Tibial artery (tissue), 4 donors: ENCODE measurements at regions not wholly inside any gene's neighbourhood (a gene's known extent, or its start where the extent isn't known, plus 50 kb on each side); places are given as distances from the start of the nearest gene placed in this dataset.

ENCODE experiments used
- DNase-seq, 2 donors: peaks; one replicate each; pipeline ENCODE4 v3.0.0-alpha.2; 2019
- H3K27ac ChIP-seq, 2 donors: fragments of 200-600 bp; sonication (generic) in 1 of 2; 1 replicate in 1 of 2; 2 replicates in 1 of 2; pipeline ENCODE4 v1.5.1; 2018 to 2019; ENCODE audit warnings: mild to moderate bottlenecking in 1 of 2
- H3K27me3 ChIP-seq, 2 donors: fragments of 200-600 bp; sonication (generic) in 1 of 2; one replicate each; pipeline versions ENCODE4 v1.5.1 to v1.6.0; 2016 to 2019
- H3K36me3 ChIP-seq, 3 donors: fragments of 200-600 bp; sonication (generic) in 2 of 3; one replicate each; pipeline ENCODE4 v1.5.1; 2016 to 2019; ENCODE audit warnings: mild to moderate bottlenecking in 2 of 3
- H3K4me1 ChIP-seq, 4 donors: fragments of 200-600 bp; sonication (generic) in 2 of 4; 1 replicate in 3 of 4; 2 replicates in 1 of 4; pipeline ENCODE4 v1.5.1; 2016 to 2019
- H3K4me3 ChIP-seq, 2 donors: fragments of 200-600 bp; sonication (generic) in 1 of 2; 1 replicate in 1 of 2; 2 replicates in 1 of 2; pipeline ENCODE4 v1.5.1; 2018 to 2019; ENCODE audit warnings: mild to moderate bottlenecking in 2 of 2
- H3K9me3 ChIP-seq, 3 donors: fragments of 200-600 bp; sonication (generic) in 1 of 3; one replicate each; pipeline ENCODE4 v1.5.1; 2016 to 2019
- CTCF ChIP-seq, 2 experiments: fragments of 200-600 bp in 1 of 2; fragments of 450-650 bp in 1 of 2; IDR thresholded peaks; one replicate each; pipeline ENCODE4 v1.5.1; 2017 to 2019; ENCODE audit warnings: antibody characterized with exemption in 2 of 2, mild to moderate bottlenecking in 1 of 2, moderate library complexity in 1 of 2
- intact Hi-C: fragments of 100-400 bp; cut with DNase I; formaldehyde crosslinking; loops from one replicate; pipeline ENCODE4 v1.15.0; 2023; ENCODE audit warnings: low total_unique reads

GRCh38 chr1:56329970-56330369 lies 249.4 kb downstream of the PLPP3 start:
- no peaks in the 10 kb centered on the region for H3K27me3 ChIP-seq
- H3K4me3 ChIP-seq = no peak overlapping the region
- H3K36me3 ChIP-seq = no peaks in the 10 kb centered on the region
- no peak for TF ChIP-seq CTCF (IDR thresholded peaks at IDR 0.05)
- no peaks in the 10 kb centered on the region for H3K9me3 ChIP-seq
- no peak overlapping the region for H3K27ac ChIP-seq
- no peak for DNase-seq
- intact Hi-C loops = no loop called here
- H3K4me1 ChIP-seq = peaks cover 0 to 8% (median 0%) of the 10 kb centered on the region in 4 donors

GRCh38 chr1:56327195-56327594 lies 252.2 kb downstream of the PLPP3 start:
- intact Hi-C loops = no loop called here
- Histone ChIP-seq H3K27ac (no peak overlapping the region), H3K4me3 (no peak overlapping the region), H3K27me3 (no peaks in the 10 kb centered on the region), H3K4me1 (peaks cover 0 to 8% (median 0%) of the 10 kb centered on the region in 4 donors), H3K36me3 (no peaks in the 10 kb centered on the region), H3K9me3 (no peaks in the 10 kb centered on the region)
- no peak for TF ChIP-seq CTCF (IDR thresholded peaks at IDR 0.05)
- DNase-seq = no peak

- intact Hi-C loops = no loop called here
- no peak for TF ChIP-seq CTCF (IDR thresholded peaks at IDR 0.05)
- DNase-seq = no peak
Measured at GRCh38 chr1:56326056-56326455, 253.3 kb downstream of the PLPP3 start.

GRCh38 chr1:56324504-56324903 lies 254.9 kb downstream of the PLPP3 start:
- DNase-seq = no peak
- no peak for TF ChIP-seq CTCF (IDR thresholded peaks at IDR 0.05)
- H3K4me1 ChIP-seq = peaks cover 0 to 19% (median 2%) of the 10 kb centered on the region in 4 donors
- H3K27me3 ChIP-seq = no peaks in the 10 kb centered on the region
- no peak overlapping the region for H3K27ac ChIP-seq
- H3K9me3 ChIP-seq = no peaks in the 10 kb centered on the region
- H3K4me3 ChIP-seq = no peak overlapping the region
- intact Hi-C loops = no loop called here
- H3K36me3 ChIP-seq = no peaks in the 10 kb centered on the region

More at GRCh38 chr1:56326056-56326455, 253.3 kb downstream of the PLPP3 start:
- no peaks in the 10 kb centered on the region for H3K36me3 ChIP-seq
- no peak overlapping the region for H3K4me3 ChIP-seq
- no peaks in the 10 kb centered on the region for H3K27me3 ChIP-seq
- no peaks in the 10 kb centered on the region for H3K9me3 ChIP-seq
- peaks cover 0 to 9% (median 0%) of the 10 kb centered on the region in 4 donors for H3K4me1 ChIP-seq
- no peak overlapping the region for H3K27ac ChIP-seq

- no peak for DNase-seq
- intact Hi-C loops = no loop called here
- H3K27ac ChIP-seq = no peak overlapping the region
- H3K4me3 ChIP-seq = no peak overlapping the region
- H3K36me3 ChIP-seq = no peaks in the 10 kb centered on the region
- no peak for TF ChIP-seq CTCF (IDR thresholded peaks at IDR 0.05)
- H3K27me3 ChIP-seq = no peaks in the 10 kb centered on the region
- H3K4me1 ChIP-seq = peaks cover 0 to 19% (median 2%) of the 10 kb centered on the region in 4 donors
- no peaks in the 10 kb centered on the region for H3K9me3 ChIP-seq
Measured at GRCh38 chr1:56322211-56322610, 257.2 kb downstream of the PLPP3 start.

GRCh38 chr1:56321150-56321490 lies 258.2 kb downstream of the PLPP3 start:
- no peak for TF ChIP-seq CTCF (IDR thresholded peaks at IDR 0.05)
- H3K27me3 ChIP-seq = no peaks in the 10 kb centered on the region
- H3K27ac ChIP-seq = no peak overlapping the region
- intact Hi-C loops = no loop called here
- H3K36me3 ChIP-seq = no peaks in the 10 kb centered on the region
- H3K9me3 ChIP-seq = no peaks in the 10 kb centered on the region
- H3K4me1 ChIP-seq = peaks cover 0 to 15% (median 2%) of the 10 kb centered on the region in 4 donors
- DNase-seq = no peak
- no peak overlapping the region for H3K4me3 ChIP-seq
